ENCODE measurements at regions not wholly inside any gene's neighbourhood (a gene's known extent, or its start where the extent isn't known, plus 50 kb on each side); places are given as distances from the start of the nearest gene placed in this dataset.

DNA sequence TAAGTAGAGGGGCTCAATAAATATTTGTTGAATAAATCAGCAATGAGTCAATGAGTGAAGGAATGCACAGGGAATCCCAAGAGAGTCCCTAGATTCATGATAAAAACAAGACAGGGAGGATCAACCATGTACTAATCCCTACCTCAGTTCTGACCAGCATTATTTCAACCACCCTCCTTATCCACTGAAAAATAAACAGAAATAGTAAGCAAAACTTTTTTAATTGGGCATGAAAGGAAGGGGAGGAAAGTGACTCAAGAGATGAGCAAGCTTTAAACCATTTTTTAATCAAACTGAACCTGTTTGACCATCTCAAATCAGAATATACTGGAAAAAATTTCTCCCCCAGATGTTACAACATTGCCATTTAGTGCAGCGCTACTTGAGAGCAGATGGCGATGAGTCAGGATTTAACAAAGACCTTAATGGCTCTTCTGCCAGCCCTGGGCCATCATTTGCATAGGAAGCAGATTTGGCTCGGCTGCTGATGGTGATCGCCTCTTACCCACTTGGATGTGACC is 194.8 kb upstream of the SLC30A5 start:
- POLR2A ChIA-PET, result no interaction called here
- Histone ChIP-seq H3K9me1 (ENCODE audit: control insufficient read depth, insufficient read depth, low read length) (no peaks in the 10 kb centered on the region), H3K27ac (ENCODE audit: extremely low read depth, low read depth, low read length) (no peak overlapping the region), H3K79me2 (ENCODE audit: control insufficient read depth, insufficient read depth, low read length) (no peaks in the 10 kb centered on the region), H3K27me3 (ENCODE audit: control insufficient read depth in 2 of 2, insufficient read depth in 2 of 2, low read length in 2 of 2) (peaks cover 0 to 12% of the 10 kb centered on the region in 2 experiments; a peak in 1 of 5 replicates), H3K4me2 (ENCODE audit: insufficient read depth, low read length) (no peak overlapping the region), H3K4me1 (replicated peaks in 1 of 2; ENCODE audit: control insufficient read depth in 2 of 2, insufficient read depth in 2 of 2, low read length in 2 of 2) (no peaks in the 10 kb centered on the region), H3K36me3 (ENCODE audit: control insufficient read depth, insufficient read depth, low read length) (no peaks in the 10 kb centered on the region), H3K4me3 (no peak overlapping the region), H3K9me3 (replicated peaks; ENCODE audit: control insufficient read depth, insufficient read depth, low read depth, low read length) (no peaks in the 10 kb centered on the region), H2AFZ (ENCODE audit: low read depth, low read length) (no peak overlapping the region), H4K20me1 (replicated peaks; ENCODE audit: control insufficient read depth, insufficient read depth, low read length) (no peaks in the 10 kb centered on the region), H3K9ac (ENCODE audit: insufficient read depth in 1 of 2, low read depth in 2 of 2, low read length in 2 of 2) (no peak overlapping the region)
- CTCF ChIA-PET (ENCODE audit: low intra/inter-chr PET ratio), result no interaction called here
- in situ Hi-C loops (cut with MboI) (no loop called here), intact Hi-C loops (cut with micrococcal nuclease) (no loop called here)
- no peak for DNase-seq (ENCODE audit: extremely low read depth in 1 of 4, low spot score in 3 of 4)
- no TSS peak for BruUV-seq (replicated peaks)
- WGBS (ENCODE audit: insufficient coverage, low coverage, missing lambda C conversion rate), result 0% methylated on average over 4 of the region's 4 CpGs
- ATAC-seq, result no peak
- no peak for FAIRE-seq
- TF ChIP-seq ZNF12 (CRISPR knock-in tag; IDR thresholded peaks at IDR 0.05) (no peak), HDAC6 (IDR thresholded peaks at IDR 0.05; ENCODE audit: low read depth, low read length) (no peak), DDX20 (tag; IDR thresholded peaks at IDR 0.05; ENCODE audit: low read depth) (no peak), ZNF699 (CRISPR knock-in tag; IDR thresholded peaks at IDR 0.05; ENCODE audit: insufficient replicate concordance) (no peak), PCBP2 (IDR thresholded peaks at IDR 0.05; ENCODE audit: low read depth, low read length, poor library complexity, severe bottlenecking) (no peak), ZNF695 (CRISPR knock-in tag; IDR thresholded peaks at IDR 0.05) (no peak), FIP1L1 (IDR thresholded peaks at IDR 0.05; ENCODE audit: low read depth, low read length, poor library complexity, severe bottlenecking) (no peak), CBX8 (IDR thresholded peaks at IDR 0.05; ENCODE audit: borderline replicate concordance, extremely low read depth, low read depth, low read length, poor library complexity, severe bottlenecking) (no peak), HDAC1 (IDR thresholded peaks at IDR 0.05) (no peak), PHTF2 (CRISPR knock-in tag; IDR thresholded peaks at IDR 0.05) (no peak), RB1 (IDR thresholded peaks at IDR 0.05; ENCODE audit: low read depth) (no peak), ZNF507 (tag; conservative IDR thresholded peaks at IDR 0.05) (no peak), PHB (CRISPR knock-in tag; IDR thresholded peaks at IDR 0.05) (no peak)
- TF ChIP-seq, protein P1, sequence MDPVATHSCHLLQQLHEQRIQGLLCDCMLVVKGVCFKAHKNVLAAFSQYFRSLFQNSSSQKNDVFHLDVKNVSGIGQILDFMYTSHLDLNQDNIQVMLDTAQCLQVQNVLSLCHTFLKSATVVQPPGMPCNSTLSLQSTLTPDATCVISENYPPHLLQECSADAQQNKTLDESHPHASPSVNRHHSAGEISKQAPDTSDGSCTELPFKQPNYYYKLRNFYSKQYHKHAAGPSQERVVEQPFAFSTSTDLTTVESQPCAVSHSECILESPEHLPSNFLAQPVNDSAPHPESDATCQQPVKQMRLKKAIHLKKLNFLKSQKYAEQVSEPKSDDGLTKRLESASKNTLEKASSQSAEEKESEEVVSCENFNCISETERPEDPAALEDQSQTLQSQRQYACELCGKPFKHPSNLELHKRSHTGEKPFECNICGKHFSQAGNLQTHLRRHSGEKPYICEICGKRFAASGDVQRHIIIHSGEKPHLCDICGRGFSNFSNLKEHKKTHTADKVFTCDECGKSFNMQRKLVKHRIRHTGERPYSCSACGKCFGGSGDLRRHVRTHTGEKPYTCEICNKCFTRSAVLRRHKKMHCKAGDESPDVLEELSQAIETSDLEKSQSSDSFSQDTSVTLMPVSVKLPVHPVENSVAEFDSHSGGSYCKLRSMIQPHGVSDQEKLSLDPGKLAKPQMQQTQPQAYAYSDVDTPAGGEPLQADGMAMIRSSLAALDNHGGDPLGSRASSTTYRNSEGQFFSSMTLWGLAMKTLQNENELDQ (CRISPR knock-in tag; IDR thresholded peaks at IDR 0.05; ENCODE audit: borderline replicate concordance), result no peak

Data from K562 (cell line).